GM10266 (cell line): ENCODE measurements at regions not wholly inside any gene's neighbourhood (a gene's known extent, or its start where the extent isn't known, plus 50 kb on each side); places are given as distances from the start of the nearest gene placed in this dataset.

ENCODE experiments used
- DNase-seq: peaks from one replicate; pipeline ENCODE4 v3.0.0; 2012; ENCODE audit errors: extremely low spot score
- TF ChIP-seq, protein P1 (sequence below): IDR thresholded peaks from 2 replicates; pipeline ENCODE4 v1.5.1; 2012; ENCODE audit warnings: mild to moderate bottlenecking, low read depth; ENCODE audit not compliant: control insufficient read depth, insufficient read depth; ENCODE audit errors: missing control alignments

DNA sequence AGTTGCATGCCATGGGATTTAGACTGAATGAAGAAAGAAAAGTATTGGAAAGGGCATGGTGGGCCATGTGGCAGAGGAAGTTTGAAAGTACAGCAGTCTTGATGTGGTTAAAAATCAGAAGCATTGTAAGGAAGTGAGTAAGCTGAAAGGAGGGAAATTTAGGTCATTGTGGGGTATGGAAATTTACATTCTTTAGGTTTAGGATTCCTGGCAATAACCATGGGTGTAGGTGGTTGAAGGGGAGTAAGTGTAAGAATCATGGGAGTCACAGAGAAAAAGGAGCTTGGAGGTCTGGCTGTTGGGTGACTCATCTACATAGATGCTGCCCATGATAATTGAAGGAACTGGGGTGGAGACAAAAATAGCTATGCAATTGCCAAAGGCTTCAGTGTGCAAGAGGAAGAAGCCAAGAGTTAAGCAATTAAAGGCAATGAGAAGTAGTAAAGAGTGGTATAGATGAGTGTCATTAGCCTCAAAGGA lies 243.8 kb upstream of the LDB2 start:
- DNase-seq, result no peak
- TF ChIP-seq, protein P1, sequence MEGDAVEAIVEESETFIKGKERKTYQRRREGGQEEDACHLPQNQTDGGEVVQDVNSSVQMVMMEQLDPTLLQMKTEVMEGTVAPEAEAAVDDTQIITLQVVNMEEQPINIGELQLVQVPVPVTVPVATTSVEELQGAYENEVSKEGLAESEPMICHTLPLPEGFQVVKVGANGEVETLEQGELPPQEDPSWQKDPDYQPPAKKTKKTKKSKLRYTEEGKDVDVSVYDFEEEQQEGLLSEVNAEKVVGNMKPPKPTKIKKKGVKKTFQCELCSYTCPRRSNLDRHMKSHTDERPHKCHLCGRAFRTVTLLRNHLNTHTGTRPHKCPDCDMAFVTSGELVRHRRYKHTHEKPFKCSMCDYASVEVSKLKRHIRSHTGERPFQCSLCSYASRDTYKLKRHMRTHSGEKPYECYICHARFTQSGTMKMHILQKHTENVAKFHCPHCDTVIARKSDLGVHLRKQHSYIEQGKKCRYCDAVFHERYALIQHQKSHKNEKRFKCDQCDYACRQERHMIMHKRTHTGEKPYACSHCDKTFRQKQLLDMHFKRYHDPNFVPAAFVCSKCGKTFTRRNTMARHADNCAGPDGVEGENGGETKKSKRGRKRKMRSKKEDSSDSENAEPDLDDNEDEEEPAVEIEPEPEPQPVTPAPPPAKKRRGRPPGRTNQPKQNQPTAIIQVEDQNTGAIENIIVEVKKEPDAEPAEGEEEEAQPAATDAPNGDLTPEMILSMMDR, result no peak

DNA sequence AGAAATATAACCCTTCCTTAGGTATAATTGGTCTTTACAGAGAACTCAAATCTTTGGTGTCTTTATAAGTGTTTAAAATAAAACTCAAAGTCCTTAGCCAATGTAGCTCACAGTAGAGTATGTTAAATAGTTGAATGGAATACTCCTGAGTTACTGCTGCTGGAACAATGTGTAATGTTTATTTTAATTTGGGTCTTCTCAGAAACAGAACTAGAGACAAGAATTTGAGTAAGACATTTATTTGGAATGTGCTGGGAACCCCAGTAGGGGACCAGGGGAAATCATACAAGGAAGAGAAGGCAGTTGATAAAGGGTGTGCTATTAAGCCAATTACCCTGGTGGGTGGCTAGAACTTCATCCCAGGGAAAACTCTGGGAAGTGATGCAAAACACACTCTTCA lies 240.4 kb upstream of the LDB2 start:
- no peak for DNase-seq
- TF ChIP-seq, protein P1, result no peak

DNA sequence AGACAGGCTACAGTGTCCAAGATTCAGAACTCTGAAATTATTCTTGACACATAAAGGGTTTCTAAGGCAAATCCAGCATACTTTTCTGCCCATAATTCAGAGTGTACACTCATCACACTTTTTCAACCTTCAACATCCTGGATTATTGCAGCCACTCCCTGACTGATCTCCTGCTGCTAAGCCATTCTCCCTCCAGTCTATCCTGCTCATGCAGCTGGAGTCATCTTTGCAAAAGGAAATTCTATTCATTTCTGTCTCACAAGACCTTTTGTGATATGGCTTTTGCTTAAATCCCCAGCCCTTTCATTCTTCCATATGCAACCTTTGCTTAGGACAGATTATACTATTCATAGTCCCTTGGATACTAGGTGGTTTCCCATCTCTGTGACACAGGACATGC lies 236.1 kb upstream of the LDB2 start:
- TF ChIP-seq, protein P1, result no peak
- DNase-seq, result no peak

DNA sequence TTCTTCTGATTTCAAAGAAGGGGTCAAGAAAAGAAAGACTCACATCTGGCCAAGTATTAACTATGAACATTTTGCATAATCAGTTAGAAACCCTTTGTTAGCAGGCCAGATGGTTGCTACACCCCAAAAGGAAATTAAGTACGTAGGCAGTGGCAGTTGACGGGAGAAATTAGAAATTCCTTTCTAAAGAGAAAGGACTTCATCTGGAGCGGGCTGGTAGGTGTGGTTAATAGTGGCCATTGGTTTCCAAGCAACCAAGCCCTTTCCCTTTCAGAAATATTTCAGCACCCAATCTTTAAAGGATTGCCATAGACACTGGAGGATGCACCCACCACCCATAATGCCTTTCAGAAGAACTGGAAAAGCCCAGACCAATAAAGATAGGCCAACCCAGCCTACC lies 235.7 kb upstream of the LDB2 start:
- TF ChIP-seq, protein P1, result no peak
- DNase-seq, result no peak

DNA sequence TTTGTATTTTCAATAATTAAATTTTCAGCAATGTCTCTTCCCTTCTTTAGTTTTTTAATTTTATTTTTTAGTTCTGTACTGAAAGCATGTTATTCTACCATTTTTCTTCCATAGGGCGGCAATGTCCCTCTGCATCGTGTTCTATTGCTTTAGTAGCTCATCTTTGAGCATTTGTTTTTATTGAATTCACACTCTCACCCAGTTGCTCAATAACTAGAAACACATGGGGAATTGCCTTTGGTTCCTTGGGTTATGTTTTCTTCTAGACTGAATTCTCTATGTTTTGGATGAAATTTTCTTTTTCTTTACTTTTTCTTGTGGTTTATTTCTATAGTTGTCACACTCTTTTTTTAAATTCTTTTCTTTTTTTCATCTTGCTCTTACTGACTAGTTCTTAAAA lies 233.8 kb upstream of the LDB2 start:
- no peak for DNase-seq

DNA sequence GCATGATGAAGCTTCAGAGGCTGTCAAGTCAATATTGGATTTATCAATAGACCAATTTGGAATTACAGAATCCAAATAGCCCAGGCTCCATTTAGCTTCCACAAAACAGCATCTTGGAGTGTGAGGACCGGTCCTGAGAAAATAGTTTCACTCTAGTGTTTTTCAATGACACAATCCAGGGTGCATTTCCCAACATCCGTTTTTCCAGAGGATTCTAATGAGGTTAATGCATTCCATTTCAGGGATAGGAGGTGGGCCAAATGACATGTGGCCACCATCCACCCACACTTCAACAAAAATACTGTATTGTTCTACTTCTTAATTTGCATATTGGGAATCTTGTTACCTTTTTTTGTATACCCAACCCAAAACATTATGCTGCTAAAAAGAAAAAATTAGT lies 229.8 kb upstream of the LDB2 start:
- no peak for DNase-seq
- TF ChIP-seq, protein P1, result no peak

More for the DNA sequence above, 233.8 kb upstream of the LDB2 start:
- TF ChIP-seq, protein P1, result no peak

DNA sequence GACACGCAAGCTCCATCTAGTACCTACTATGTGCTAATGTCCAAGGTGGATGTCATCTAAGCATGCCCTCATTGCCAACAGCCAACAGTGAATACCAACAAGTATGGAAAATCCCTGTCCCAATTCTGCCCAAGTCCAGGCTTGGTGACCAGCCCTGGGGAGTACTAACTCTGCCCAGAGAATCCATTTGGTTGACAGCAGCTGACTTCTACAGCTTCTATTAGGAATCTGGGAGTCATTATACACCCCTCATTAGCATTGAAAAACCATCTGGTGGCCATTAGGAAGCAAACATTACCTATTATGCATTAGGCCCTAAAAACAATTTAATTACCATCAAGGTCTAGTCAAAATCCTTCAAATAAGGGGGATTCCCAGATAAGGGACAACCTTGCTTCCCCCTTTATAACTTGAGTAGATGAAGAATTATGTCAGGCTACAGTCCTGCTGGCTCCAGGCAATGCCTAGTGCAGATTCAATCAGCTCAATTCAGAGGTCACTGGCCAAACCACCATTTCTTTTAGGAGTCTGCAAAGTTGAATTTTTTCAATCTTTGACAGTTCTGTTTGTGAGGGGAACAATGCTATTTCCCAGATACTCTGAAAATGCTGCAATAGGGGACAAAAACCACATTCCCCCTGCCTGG lies 228.0 kb upstream of the LDB2 start:
- TF ChIP-seq, protein P1, result no peak
- no peak for DNase-seq
